ENCODE measurements at regions not wholly inside any gene's neighbourhood (a gene's known extent, or its start where the extent isn't known, plus 50 kb on each side); places are given as distances from the start of the nearest gene placed in this dataset.

- intact Hi-C loops (cut with micrococcal nuclease) = no loop called here
- CTCF ChIA-PET (ENCODE audit: low intra/inter-chr PET ratio) = no interaction called here
- FAIRE-seq (no peak), ATAC-seq (no peak), DNase-seq (ENCODE audit: extremely low read depth in 1 of 4, low spot score in 3 of 4) (no peak)
- POLR2A ChIA-PET = no interaction called here
- no peak overlapping the region for H3K27ac ChIP-seq (ENCODE audit: extremely low read depth, low read depth, low read length)
- 3% methylated on average over 3 of the region's 3 CpGs for WGBS (ENCODE audit: insufficient coverage, low coverage, missing lambda C conversion rate)
- no peaks in the 10 kb centered on the region for H3K27me3 ChIP-seq (ENCODE audit: control insufficient read depth in 2 of 2, insufficient read depth in 2 of 2, low read length in 2 of 2)
- no peak overlapping the region for H3K4me2 ChIP-seq (ENCODE audit: insufficient read depth, low read length)
- no peak overlapping the region for H3K4me3 ChIP-seq
- H4K20me1 ChIP-seq (replicated peaks; ENCODE audit: control insufficient read depth, insufficient read depth, low read length) = no peaks in the 10 kb centered on the region
- no peak overlapping the region for H3K9ac ChIP-seq (ENCODE audit: insufficient read depth in 1 of 2, low read depth in 2 of 2, low read length in 2 of 2)
- no peaks in the 10 kb centered on the region for H3K9me3 ChIP-seq (replicated peaks; ENCODE audit: control insufficient read depth, insufficient read depth, low read depth, low read length)
- H3K9me1 ChIP-seq (ENCODE audit: control insufficient read depth, insufficient read depth, low read length) = no peaks in the 10 kb centered on the region
- H3K36me3 ChIP-seq (ENCODE audit: control insufficient read depth, insufficient read depth, low read length) = no peaks in the 10 kb centered on the region
- no TSS peak for BruUV-seq (replicated peaks)
- H2AFZ ChIP-seq (ENCODE audit: low read depth, low read length) = no peak overlapping the region
- H3K4me1 ChIP-seq (replicated peaks in 1 of 2; ENCODE audit: control insufficient read depth in 2 of 2, insufficient read depth in 2 of 2, low read length in 2 of 2) = no peaks in the 10 kb centered on the region
- in situ Hi-C loops (cut with MboI) = no loop called here
- H3K79me2 ChIP-seq (ENCODE audit: control insufficient read depth, insufficient read depth, low read length) = no peaks in the 10 kb centered on the region
- TF ChIP-seq ZNF561 (CRISPR knock-in tag; conservative IDR thresholded peaks at IDR 0.05) (no peak), FOXA3 (CRISPR knock-in tag; conservative IDR thresholded peaks at IDR 0.05 in 1 of 2, IDR thresholded peaks at IDR 0.05 in 1 of 2) (no peak), CREM (IDR thresholded peaks at IDR 0.05; ENCODE audit: low read depth) (no peak), KLF13 (tag; IDR thresholded peaks at IDR 0.05; ENCODE audit: borderline replicate concordance, low read depth) (no peak), HNRNPK (IDR thresholded peaks at IDR 0.05; ENCODE audit: low read depth, low read length, poor library complexity, severe bottlenecking) (no peak), ZNF444 (CRISPR knock-in tag; IDR thresholded peaks at IDR 0.05) (no peak), ZBTB5 (IDR thresholded peaks at IDR 0.05) (no peak), TFE3 (CRISPR knock-in tag; IDR thresholded peaks at IDR 0.05) (no peak), GMEB1 (CRISPR knock-in tag; IDR thresholded peaks at IDR 0.05) (no peak), TAF9B (IDR thresholded peaks at IDR 0.05; ENCODE audit: partially characterized antibody) (no peak), TSHZ1 (CRISPR knock-in tag; IDR thresholded peaks at IDR 0.05) (no peak)
Observed at GRCh38 chrX:20742106-20742505, 475.4 kb upstream of the RPS6KA3 start.

Data from K562 (cell line).